SKM-1 treated with dmso at 0.1 percent for 144 hours (cell line): ENCODE measurements at regions not wholly inside any gene's neighbourhood (a gene's known extent, or its start where the extent isn't known, plus 50 kb on each side); places are given as distances from the start of the nearest gene placed in this dataset.
"Not testable (repeated sequence)": the region's sequence is repeated elsewhere in the genome, so short reads cannot be mapped to it uniquely, and the experiment has no call there.

ENCODE experiments used
- DNase-seq: peaks from one replicate; lab custom pipeline; 2025; ENCODE audit not compliant: unreplicated experiment; lab: John Stamatoyannopoulos, UW

GRCh38 chr12:105626653-105627052 lies 296.2 kb downstream of the C12orf75 start:
- no peak for DNase-seq

DNA sequence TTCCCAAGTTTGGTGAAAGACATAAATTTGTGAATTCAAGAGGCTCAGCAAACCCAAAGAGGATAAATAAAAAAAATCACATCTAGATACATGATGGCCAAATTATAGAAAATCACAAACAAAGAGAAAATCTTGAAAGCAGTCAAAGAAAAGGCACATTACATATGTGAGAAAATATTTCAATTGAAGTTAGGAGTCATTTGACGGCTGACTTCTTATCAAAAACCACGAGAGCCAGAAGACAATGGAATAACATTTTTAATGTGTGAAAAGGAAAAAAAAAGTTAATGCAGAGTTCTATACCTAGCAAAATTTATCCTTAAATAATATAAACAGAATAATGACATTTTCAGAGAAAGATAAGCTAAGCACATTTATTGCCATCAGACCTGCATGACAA lies 307.0 kb downstream of the C12orf75 start:
- DNase-seq = no peak

GRCh38 chr12:105640761-105641160 lies 310.3 kb downstream of the C12orf75 start:
- DNase-seq = no peak

DNA sequence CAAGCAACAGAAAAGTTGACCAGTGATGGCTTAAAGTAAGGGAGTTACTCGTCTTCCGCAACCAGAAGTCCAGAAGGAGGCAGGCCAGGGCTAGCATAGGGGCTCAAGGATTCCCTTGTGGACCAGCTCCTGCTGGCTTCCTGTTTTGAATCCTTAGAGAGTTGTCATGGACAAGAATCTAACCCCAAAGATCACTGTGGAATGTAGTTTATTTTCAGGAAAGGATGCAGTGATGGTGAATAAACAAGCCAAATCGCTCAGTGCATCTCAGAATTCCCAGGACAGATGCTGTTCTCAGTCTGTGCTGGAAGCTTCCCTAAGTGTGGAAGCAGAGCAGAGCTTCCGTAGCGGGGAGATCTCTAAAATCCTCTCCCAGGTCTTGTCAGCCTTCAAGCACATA lies 311.3 kb downstream of the C12orf75 start:
- DNase-seq = no peak

GRCh38 chr12:105644770-105645169 lies 314.3 kb downstream of the C12orf75 start:
- DNase-seq = no peak

DNA sequence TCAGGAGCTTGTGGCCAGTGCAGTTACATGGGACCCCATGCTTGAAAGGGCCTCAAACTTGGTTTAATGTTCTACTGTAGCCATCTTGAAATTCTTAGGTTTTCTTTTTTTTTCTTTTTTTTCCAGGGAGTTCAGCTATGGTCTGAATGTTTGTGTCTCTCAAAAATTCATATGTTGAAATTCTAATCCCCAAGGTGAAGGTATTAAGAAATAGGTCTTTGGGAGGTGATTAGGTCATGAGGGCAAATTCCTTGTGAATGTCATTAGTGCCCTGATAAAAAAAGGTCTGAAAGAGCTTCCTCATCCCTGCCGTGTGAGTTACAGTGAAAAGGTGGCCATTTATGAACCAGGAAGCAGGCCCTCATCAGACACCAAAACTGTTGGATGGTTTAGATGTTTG lies 324.1 kb downstream of the C12orf75 start:
- no peak for DNase-seq

GRCh38 chr12:105658389-105658788 lies 327.9 kb downstream of the C12orf75 start:
- DNase-seq = no peak

GRCh38 chr12:105659355-105660075 lies 329.0 kb downstream of the C12orf75 start:
- no peak for DNase-seq

DNA sequence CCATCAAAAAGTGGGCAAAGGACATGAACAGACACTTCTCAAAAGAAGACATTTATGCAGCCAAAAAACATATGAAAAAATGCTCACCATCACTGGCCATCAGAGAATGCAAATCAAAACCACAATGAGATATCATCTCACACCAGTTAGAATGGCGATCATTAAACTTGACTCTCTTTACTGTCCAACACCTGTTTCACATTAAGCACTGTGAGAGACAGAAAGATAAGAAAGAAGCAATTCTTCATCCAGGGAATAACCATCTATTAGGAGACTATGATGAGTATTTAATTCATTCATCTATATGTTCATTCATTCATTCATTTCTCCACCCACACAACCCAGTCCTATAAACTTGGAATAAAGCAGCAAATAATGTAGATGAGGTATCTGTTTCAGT lies 334.3 kb downstream of the C12orf75 start:
- DNase-seq = not testable (repeated sequence)

DNA sequence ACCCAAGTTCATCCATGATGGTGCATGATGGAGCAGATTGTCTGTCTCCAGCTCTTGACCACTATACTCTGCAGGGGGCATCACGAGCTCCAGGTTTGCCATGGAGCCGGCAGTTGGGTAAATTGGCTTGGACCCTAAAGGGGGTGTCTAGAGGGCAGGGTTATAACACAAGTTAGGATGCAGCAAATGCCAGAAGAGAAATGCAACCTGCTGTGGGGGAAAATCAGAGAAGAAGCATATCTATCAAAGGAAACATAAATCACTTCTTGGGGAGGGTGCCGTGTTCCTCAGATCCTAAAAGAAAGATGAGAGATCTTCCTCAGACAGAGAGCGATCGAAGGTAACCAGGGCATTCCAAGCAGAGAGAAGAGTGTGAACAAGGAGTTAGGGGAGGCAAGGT lies 334.9 kb downstream of the C12orf75 start:
- no peak for DNase-seq

- no peak for DNase-seq
Observed at GRCh38 chr12:105667973-105668743, 337.7 kb downstream of the C12orf75 start.

GRCh38 chr12:105670672-105671071 lies 340.2 kb downstream of the C12orf75 start:
- DNase-seq = no peak

- DNase-seq = no peak
Observed at GRCh38 chr12:105671720-105672119, 341.2 kb downstream of the C12orf75 start.

- DNase-seq = no peak
Observed at GRCh38 chr12:105672121-105672975, 341.9 kb downstream of the C12orf75 start.

- DNase-seq = no peak
Observed at GRCh38 chr12:105674871-105675699, 344.6 kb downstream of the C12orf75 start.

- DNase-seq = no peak
Observed at GRCh38 chr12:105676694-105677093, 346.2 kb downstream of the C12orf75 start.

DNA sequence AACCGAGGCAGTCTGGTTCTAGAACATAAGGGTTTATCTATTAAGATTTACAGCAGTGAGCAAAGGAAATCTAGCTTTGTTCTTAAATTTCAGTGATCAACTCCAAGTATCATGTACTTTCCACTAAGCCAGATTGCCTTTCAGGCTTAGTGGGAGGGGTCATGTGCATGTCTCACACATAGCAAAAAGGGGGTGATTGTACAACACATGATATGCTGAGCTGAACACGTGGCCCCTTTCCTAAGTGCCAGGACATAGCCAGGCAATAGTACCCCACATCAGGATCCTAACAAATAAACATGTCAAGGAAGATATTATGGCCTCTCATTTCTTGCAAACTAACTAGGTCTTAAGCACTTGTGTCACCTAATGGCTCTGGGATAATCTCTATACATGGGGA lies 347.2 kb downstream of the C12orf75 start:
- no peak for DNase-seq

DNA sequence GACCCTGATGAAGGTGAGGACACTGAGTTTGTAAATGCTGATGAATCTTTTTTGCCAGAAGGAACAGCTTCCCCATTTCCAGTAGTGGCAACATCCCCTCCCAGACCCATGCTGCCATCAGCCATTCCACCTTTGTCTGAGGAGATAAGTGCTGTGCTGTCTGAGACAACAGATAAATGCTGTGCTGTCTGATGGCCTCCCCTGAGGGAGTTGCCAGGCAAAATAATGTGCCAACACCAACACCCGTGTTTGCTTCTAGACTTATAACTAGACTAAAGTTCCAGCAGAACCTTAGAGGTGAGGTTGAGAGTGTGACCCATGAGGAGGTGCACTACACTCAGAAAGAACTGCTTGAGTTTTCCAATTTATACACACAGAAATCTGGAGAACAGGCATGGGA lies 349.5 kb downstream of the C12orf75 start:
- DNase-seq = no peak

DNA sequence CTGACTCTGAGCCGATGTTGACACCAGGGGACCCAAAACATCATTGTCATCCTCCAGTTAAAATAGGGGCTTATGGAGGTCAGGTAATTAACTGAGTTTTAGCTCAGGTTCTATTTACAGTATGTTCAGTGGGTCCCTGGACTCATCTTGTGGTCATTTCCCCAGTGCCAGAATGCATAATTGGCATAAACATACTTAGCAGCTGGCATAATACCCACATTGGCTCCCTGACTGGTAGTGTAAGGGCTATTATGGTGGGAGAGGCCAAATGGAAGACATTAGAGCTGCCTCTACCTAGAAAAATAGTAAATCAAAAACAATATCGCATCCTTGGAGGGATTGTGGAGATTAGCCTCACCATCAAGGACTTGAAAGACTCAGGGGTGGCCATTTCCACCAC lies 350.9 kb downstream of the C12orf75 start:
- DNase-seq = no peak

- not testable (repeated sequence) for DNase-seq
Observed at GRCh38 chr12:105682821-105683220, 352.3 kb downstream of the C12orf75 start.

DNA sequence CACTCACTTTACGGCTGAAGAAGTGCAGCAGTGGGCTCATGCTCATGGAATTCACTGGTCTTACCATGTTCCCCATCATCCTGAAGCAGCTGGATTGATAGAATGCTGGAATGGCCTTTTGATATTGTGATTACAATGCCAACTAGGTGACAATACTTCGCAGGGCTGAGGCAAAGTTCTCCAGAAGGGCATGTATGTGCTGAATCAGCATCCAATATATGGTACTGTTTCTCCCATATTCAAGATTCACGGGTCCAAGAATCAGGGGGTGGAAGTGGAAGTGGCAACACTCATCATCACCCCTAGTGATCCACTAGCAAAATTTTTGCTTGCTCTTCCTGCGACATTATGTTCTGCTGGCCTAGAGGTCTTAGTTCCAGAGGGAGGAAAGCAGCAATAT lies 353.3 kb downstream of the C12orf75 start:
- not testable (repeated sequence) for DNase-seq
